Amniotic epithelial cell (primary cell): ENCODE measurements at regions not wholly inside any gene's neighbourhood (a gene's known extent, or its start where the extent isn't known, plus 50 kb on each side); places are given as distances from the start of the nearest gene placed in this dataset.

Experiments
- DNase-seq: peaks from one replicate; pipeline ENCODE4 v3.0.0-alpha.2; 2010; ENCODE audit warnings: low read depth

DNA sequence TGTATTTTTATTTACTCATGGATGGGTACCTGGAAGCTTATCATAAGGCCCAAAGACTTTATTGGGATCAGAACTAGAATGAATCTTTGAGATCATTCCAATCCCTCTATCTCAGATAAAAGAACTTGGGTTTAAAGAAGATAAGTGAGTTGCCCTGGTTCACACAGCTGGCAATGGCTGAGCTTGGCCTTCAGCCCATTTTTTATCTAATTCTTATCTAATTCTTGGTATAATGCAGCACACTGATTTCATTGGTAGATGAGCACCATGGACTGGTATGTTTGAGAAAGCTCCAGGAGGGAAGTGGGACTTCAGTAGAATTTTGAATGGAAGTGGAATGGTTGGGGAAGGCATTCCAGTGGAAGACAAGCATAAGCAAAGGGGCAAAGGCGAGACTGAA is 558.9 kb downstream of the REEP3 start:
- no peak for DNase-seq

DNA sequence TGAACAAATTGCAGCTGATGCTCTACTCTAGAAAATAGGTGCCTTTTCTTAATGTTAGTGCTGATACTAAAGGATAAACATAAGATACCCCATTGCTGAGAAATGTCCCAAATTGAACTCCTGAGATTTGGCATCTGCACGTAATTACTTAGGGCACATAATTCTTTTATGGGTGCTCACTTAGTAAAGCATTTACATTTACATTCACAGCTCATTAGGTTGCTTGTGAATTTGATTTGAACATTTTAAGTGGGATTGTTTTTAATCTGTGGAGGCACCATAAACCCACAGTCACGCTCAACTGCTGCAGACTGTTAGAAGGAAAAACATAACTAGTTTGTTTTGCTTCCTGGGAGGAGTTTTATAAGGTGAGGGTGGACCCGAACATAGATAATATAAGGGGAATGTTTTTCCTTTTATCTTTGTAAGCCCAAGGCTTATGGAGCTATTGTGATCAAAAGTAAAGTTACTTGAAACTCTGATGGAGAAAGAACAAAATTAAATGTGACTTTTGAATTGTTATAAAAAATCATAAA is 560.8 kb downstream of the REEP3 start:
- DNase-seq: no peak

DNA sequence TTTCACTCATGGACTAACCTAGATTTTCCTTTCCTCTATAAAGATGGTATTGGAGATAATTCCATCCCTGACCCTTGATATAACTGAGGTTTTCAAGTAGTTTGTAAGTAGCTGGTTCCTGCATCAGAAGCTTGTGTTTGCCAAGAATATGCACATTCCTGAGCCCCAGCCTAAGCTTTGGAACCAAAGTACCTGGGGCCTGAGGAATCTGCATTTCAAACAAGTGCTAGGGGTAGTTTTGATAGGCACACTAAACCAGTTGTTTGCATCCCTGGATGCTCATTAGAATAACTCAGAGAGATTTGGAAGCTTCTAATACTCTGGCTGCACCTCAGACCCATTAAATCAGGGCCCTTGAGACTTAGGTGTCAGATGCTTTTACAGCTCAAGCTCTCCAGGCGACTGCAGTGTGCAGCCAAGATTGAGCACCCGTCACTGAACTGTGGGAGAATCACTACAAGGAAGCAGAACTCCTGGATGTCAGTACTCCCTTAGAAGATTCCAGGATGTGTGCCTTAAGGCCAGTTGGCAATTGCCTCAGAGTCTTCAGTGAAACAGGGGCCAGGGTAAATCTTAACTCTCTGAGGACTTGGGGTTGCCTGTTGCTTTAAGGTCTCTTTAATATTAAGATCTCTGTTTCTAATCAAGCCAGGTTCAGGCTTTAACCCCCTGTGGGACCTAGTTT is 565.0 kb downstream of the REEP3 start:
- no peak for DNase-seq

DNA sequence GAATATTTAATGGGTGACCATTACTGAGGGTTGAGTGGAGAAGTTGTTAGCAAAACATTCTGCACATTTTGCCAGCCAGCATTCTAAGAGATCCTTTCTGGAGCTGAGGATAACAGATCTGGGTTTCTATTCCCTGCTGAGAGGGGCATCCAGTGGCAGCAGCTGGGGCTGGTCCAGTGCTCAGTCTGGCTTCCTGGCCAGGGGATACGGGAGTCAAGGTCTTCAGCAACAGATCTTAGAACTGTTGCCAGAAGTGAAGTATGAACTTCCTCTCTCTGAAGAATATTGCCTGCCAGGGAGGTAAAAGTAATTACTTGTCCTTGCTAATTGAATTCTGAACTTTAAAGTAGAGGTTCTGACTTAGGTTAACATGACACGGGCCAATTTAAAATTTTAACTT is 568.4 kb downstream of the REEP3 start:
- no peak for DNase-seq

DNA sequence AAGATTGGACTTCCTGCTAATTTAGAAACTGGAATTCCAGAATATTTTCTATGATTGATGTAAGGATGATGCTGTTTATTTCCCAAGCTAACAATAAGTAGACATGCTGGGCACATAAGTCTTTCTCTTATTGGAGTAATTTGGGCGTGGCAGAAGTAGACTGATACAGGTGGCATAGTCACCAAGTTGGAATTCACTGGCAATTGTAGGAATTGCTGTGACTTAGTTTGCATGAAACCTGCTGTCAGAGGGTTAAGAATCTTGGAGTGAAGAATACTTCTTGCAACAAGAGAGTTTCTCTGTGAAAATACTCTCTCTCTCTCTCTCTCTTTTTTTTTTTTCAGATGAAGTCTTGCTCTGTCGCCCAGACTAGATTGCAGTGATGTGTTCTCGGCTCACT is 569.7 kb downstream of the REEP3 start:
- DNase-seq: no peak

DNA sequence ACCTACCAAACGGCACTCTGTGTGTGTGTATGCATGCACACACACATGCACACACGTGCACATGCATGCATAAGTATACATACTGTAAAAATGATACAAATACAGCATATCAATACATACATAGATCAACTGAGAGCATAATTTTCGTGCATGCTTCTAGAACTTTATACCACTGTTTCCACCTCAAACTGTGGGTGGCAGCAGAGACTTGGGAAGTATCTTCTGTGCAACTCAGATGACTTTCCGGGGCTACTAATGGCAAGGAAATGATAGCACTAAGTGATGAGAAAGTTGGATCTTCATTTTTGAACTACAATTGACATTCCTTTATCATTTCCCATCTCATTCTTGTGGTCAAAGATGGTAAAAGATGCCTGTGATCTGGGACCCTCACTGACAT is 570.7 kb downstream of the REEP3 start:
- no peak for DNase-seq

DNA sequence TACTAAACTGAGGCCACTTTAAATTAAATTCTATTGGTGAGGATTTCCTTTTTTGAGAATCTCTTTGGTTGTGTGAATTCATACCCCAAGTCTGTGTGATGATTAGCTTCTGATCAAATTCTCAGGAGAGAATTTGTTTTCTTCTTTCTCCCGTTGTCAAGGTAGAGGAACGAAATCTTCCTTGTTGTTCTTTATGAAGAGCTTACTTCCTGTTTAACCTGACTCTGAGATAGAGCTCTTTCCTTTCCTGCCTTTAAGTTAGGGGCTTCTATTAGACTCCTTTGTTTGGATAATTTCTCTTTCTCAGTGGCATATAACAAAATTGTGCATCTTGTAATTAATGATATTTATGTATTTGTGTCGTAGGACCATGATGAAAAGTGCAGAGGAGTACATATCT is 572.1 kb downstream of the REEP3 start:
- no peak for DNase-seq

DNA sequence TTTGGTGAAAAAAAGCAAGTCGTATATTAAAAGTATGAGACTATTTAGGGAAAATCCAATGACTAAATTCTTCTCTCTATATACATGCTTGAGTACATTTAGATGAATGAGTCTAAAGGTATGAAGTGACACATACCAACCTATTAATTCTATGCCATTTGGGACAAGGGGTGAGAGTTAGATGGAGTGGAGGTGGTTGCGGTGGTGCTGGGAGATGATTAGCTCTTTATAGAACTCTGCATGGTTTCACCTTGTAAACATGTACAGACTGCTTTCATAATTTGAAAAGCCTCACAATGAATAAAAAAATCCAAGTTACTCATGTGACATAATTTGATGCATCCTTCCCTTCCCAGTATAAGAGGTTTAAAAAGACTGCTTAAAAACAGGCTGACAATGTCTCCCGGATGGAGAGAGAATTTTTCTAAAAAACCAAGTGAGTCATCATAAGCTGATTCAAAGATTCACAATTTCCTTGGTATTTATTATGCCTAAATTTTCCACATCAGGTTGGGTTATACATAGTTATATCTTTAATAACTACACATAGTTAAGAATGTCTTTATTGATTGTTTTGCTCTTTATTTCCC is 572.8 kb downstream of the REEP3 start:
- DNase-seq: no peak

DNA sequence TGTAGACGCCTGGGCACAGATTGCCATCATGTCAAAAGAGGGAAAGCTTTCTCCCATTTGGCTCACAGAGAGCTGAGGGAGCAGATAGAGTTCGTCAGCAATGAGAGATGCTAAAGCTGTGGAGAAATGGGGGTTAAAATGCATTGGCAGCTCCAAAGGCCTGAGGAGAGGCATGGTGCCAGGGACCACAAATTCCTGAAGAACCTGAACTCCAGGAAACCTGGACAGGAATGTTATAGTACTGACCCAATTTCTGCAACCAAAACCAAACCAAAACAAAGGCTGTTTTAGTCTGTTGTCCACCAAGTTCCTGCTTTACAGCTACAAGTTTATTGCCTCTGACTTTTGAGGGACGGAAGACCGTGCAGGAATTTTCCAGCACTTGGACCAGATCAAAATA is 575.7 kb downstream of the REEP3 start:
- no peak for DNase-seq

DNA sequence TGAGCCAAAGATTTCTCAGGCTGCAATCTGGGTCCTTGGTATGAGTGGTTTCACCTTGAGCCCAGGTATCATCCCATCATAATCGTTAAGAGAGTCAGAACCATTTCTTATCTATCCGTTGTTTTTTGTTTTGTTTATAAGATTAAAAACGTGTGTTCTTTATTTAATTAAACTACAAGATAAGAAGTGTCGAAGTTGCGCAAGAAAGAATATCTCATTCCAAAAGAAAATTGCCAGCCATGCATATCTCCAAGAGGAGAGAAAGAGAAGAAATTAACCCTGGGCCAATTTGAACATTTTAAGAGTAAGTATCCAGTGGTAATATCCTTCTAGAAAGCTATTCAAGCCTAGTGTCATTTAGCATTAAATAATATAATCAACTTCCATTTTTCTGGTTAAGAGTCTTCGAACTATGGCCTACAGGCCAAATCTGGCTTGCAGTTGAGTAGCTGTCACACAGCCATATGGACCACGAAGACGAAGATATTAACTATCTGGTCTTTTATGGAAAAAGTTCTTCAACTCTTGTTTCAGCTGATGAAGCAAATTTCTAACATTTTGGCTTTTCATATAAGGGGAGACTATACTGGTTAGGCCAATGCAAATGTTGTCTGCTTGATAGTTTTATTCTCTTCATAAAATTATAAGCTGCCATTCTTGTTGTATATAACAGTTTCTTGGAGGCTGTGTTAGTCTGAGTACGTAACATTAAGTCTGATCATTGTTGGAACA is 576.4 kb downstream of the REEP3 start:
- DNase-seq: no peak

DNA sequence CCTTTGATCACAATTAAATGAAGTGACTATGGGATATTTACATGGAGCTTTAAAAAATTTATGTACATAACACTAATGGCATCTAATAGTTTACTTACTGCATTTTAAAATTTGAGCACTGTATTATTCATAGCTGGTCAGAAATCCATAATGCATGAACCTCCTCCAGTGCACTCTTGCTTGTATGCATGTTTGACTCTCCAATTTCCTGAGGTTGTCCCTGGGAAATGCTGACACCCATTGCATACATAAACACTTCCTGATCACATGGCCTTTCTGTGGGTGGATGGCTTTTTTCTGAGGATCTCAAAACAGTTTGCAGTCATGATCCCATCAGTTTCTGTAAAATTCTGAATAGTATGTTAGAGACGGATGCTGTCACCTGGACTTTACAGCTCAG is 577.8 kb downstream of the REEP3 start:
- DNase-seq: no peak

DNA sequence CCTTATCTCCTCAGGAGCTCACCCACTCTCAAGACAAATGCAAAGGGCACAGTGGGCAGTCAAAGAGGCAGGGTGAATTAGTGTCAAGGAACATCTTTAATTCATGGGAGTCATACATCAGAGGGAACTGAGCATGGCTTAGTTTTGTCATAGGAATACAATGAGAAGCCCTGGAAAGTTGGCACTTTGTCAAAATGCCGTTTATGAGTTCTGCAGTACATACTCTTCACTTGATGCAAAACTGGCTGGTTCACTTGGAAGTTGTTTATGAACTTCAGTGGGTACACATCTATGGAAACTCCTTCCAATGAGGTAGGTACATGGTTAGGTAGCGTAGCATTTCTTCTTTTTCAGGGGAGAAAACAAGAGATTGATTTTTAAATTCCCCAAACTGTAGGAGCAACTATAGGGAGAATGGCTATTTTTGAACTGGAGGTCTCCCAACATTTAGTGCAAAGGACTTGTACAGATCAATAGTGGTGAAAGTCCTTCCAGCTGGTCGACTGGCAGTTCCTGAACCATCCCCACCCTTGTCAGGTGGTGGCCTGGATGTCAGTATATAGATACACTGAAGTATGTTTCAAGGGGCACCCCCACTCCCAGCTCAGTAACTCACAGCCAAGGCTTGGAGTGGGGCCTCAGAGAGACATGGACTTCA is 580.5 kb downstream of the REEP3 start:
- DNase-seq: no peak

DNA sequence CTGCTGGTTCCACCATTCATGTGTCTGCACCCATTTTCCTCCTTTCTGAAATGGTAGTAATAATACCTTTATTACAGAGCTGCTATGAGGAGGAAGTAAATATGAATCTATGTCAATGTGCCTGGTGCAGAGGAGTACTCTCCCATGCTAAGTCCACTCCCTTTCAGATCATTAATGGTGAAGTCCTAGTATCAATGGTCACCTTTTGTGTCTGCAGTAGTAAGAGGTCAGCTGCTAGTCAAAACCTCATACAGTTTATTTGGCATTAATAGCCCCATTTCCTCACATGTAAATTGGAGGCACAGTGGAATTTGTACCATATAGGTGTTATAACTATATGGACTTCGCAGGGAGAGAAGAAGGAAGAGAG is 581.0 kb downstream of the REEP3 start:
- no peak for DNase-seq

DNA sequence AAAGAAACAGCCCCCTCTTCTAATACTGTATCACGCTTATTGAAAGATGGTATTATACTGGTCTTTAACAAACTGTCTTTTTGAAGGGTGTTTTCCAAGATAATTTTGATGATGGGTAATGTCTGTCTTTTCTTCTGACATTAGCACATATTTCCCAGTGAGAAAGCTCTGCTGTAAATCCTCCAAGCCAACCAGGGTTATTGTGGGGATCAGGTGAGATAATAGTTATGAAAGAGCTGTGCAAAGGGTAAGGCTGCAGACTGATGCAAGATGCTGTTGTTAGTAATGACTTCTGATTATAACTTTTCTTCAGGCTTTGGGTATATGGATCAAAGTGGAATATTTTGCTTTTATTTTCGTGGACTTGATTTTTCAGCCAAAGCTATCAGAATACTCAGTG is 581.7 kb downstream of the REEP3 start:
- no peak for DNase-seq

DNA sequence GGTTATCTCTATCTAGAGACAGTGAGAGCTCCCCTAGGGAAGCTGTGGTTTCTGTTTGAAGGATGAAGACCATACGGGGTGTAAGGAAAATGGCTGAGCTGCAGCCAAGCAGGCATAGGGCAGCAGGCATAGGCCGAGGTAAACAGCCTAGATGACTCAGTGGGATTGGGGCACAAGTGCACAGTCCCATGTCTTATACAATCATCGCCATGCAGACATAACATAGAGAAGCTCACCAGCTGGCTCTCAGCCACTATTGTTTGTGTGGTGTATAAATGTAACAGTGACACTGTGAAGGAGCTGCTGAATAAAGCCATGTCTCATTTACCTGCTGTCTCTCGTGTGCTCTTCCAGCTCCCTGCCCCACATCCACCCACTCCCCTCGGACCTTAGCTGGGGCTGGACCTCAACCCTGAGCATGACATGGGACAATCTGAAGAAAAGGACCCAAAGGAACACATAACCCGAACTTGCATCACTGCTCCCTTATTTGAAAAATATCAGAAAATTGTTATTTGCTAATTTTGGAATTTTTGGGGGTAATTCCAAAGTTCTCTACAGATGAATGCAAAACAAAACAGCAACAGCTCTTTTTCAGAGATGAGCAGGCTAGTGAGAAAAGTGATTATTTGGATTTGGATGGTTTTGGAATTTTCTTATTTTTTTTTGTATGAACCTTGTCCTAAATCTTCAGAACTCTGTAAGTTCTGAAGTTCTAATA is 582.7 kb downstream of the REEP3 start:
- DNase-seq: no peak

DNA sequence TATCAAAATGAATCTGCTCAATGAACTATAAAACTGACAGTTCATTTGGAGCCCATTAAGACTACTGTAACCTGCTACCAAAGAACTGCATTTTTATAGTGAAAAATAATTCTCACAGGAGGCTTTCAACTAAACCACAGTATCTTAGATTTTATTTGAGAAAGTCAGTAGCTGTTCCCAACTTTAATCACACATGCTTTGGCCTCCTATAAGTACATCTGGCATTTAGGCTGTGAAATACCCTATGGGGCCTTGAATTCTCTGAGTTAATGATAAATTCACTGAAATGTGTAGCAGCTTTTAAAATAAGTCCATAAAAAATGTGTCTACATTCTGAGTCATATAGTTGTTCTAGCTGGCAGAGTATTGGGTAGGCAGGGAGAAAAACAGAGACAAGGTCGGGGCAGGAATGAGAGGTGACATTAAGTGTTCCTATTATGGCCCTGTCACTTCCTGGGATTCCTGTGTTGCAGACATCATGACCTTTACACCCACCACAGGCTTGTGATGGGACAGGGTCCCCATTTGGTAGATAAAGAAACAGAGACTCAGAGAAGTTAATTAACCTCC is 588.8 kb downstream of the REEP3 start:
- DNase-seq: no peak

DNA sequence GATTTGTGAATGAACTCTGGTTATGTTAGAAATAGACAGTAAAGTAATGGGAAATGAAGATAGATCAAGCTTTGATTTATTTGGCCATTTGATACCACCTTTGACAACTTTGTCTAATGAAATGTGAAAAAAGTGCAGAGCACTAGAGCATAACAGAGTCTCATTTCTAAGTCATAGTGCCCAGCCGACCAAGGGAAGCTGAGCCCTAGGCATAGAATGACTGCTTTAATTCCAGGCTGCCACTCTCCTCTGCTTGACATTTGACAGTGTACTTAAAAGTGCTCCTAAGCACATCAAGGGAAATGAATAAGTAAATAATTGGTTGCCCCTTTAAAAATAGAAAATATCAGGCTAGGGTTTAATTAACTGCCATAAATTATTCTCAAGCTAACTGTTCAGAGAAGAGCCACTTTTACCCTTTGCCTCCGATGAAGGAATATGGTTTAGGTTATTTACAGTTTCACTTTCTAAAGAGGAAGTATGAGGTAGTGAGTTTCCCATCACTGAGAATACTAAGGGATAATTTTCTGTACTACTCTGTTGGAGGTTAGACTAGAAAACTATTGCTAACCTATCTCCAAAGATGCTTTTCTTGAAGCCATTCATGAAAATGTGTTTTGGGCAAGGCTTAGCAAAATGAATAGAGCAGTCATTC is 591.6 kb downstream of the REEP3 start:
- DNase-seq: no peak

DNA sequence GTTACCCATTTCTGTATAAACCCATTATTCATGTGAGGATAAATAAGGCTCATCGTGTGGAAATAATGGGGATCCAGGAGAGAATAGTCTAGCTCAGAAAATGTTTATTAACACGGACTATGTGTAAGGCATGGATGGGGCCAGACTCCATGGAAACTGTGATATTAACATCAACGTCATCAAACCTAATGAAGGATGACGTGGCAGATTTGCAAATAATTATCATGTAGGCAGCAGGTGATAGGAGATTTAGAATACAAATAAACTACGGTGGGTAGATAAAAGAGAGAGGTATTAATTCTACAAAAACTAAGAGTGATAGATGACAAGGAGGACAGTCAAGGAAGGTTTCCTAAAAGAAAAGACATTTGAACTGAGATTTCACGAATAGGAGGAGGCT is 592.2 kb downstream of the REEP3 start:
- no peak for DNase-seq

DNA sequence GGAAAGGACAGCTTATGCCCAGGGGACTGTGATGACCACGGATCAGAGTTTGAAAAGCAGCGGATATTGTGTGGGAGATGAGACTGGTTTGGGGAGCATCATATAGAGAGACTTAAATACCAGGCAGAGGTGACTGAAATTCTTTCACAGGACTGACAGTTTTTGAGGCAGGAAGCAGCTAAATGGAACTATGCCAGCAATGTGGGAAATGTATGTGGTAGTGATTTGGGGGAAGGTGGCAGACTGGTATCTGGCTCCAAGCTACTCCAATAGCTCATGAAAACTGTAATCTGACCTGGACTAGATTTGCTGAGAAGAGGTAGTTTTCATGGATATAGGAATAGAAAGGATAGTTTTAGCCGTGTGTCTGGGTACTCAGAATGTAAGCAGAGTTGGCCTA is 592.6 kb downstream of the REEP3 start:
- DNase-seq: no peak

DNA sequence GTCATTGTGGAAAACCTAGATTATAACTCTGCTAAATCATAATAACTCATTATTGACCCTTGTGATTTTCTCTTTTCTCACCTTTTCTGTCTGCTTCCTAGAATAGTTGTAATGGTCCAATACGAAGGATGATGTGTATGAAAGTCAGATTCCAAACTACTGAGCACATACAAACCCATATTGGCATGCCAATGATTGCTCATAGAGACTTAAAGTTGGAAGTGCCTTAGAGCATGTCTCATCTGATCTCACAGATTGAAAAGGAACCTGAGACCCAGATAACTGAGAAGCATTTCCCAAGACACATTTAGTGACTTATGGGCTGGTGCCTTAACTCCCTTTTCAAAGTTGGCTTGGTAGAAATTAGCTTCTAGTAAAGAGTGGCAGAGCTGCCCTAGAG is 594.3 kb downstream of the REEP3 start:
- DNase-seq: no peak

DNA sequence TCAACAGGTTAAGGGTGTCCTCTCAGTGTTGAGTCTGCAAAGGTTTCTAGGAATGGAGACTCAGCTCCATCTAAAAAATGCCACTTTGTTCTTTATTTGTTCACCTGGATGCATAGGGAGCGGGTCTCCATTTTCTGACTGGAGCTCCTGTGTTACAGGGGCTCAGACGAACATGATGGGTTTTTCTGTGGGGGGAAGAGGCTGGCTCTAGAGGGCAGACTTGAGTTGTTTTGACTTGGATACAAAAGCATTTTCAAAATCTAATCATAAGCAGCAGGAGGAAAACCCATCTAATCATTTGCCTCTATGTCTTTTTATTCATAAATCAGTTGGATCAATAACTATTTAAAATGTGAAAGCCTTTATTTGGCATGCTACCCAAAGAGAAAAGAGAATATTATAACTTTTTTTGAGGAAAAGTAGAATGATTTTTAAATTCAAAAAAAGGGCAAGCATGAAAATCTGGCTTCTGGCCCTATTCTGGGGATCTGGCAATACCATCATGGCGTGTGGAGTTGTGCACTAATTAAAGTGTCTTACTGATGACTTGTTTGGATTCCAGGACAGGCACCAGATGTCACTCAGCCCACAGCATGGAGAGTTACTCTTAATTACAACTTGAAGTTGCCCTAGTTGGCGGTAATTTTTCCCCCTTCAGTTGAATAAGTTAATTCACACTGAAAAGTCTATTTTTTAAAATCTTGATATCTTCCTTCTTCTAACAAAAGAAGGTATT is 594.9 kb downstream of the REEP3 start:
- DNase-seq: no peak
